ENCODE measurements at regions not wholly inside any gene's neighbourhood (a gene's known extent, or its start where the extent isn't known, plus 50 kb on each side); places are given as distances from the start of the nearest gene placed in this dataset.

DNA sequence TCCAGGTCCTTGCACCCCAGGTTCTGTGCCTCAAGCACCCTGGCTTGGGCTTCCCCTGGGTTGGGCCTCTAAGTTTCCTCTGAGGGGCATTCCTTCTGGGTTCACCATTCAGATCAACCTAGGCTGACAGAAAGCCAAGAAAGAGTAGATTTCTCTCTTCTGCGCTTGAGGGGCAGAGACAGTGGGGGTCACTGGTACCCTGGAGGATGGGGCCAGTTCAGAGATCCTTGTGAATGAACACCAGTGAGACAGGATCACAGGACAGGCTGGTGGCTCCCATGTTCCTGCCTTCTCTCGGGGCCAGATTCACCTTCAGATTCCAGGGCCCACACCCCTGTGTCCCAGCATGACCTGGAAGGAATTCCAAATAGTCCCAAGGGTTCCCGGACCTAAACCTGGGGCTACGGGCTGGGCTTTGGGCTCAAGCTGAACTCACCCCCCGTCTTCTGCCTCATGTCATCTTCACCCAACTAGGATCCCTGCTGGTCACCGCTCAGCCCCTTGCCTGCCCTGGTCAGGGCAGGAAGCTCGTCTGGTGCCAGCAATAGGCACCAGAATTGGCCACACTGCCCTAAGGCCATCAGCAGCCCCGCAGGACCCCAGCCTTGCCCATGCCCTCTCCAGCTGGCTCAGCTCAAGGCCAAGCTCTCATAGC, 91.8 kb upstream of the MVB12B start:
- Mint-ChIP-seq H3K27me3 (ENCODE audit: low read depth, poor library complexity) (peaks cover 19% of the 10 kb centered on the region), H3K4me1 (peaks cover 13% of the 10 kb centered on the region), H3K27ac (no peak overlapping the region), H3K36me3 (ENCODE audit: low read depth) (no peaks in the 10 kb centered on the region), H3K4me3 (no peak overlapping the region), H3K9me3 (no peaks in the 10 kb centered on the region)
- DNase-seq: no peak
- TF ChIP-seq, protein P1, sequence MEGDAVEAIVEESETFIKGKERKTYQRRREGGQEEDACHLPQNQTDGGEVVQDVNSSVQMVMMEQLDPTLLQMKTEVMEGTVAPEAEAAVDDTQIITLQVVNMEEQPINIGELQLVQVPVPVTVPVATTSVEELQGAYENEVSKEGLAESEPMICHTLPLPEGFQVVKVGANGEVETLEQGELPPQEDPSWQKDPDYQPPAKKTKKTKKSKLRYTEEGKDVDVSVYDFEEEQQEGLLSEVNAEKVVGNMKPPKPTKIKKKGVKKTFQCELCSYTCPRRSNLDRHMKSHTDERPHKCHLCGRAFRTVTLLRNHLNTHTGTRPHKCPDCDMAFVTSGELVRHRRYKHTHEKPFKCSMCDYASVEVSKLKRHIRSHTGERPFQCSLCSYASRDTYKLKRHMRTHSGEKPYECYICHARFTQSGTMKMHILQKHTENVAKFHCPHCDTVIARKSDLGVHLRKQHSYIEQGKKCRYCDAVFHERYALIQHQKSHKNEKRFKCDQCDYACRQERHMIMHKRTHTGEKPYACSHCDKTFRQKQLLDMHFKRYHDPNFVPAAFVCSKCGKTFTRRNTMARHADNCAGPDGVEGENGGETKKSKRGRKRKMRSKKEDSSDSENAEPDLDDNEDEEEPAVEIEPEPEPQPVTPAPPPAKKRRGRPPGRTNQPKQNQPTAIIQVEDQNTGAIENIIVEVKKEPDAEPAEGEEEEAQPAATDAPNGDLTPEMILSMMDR (IDR thresholded peaks at IDR 0.05): no peak

- peak; percentile 36 for DNase-seq
- no peaks in the 10 kb centered on the region for H3K9me3 Mint-ChIP-seq
- TF ChIP-seq, protein P1 (IDR thresholded peaks at IDR 0.05): no peak
- peaks cover 21% of the 10 kb centered on the region for H3K27me3 Mint-ChIP-seq (ENCODE audit: low read depth, poor library complexity)
- H3K36me3 Mint-ChIP-seq (ENCODE audit: low read depth): no peaks in the 10 kb centered on the region
- peaks cover 13% of the 10 kb centered on the region for H3K4me1 Mint-ChIP-seq
- H3K27ac Mint-ChIP-seq: no peak overlapping the region
- no peak overlapping the region for H3K4me3 Mint-ChIP-seq
Measured at GRCh38 chr9:126235336-126236243, 91.0 kb upstream of the MVB12B start.

- H3K27ac Mint-ChIP-seq: no peak overlapping the region
- TF ChIP-seq, protein P1 (IDR thresholded peaks at IDR 0.05): no peak
- H3K36me3 Mint-ChIP-seq (ENCODE audit: low read depth): no peaks in the 10 kb centered on the region
- no peak for DNase-seq
- peaks cover 15% of the 10 kb centered on the region for H3K27me3 Mint-ChIP-seq (ENCODE audit: low read depth, poor library complexity)
- no peaks in the 10 kb centered on the region for H3K9me3 Mint-ChIP-seq
- no peak overlapping the region for H3K4me3 Mint-ChIP-seq
- H3K4me1 Mint-ChIP-seq: peaks cover 13% of the 10 kb centered on the region
Measured at GRCh38 chr9:126236273-126236672, 90.4 kb upstream of the MVB12B start.

- Mint-ChIP-seq H3K9me3 (peaks cover 3% of the 10 kb centered on the region), H3K4me3 (no peak overlapping the region), H3K27ac (no peak overlapping the region), H3K36me3 (ENCODE audit: low read depth) (no peaks in the 10 kb centered on the region), H3K4me1 (peaks cover 13% of the 10 kb centered on the region), H3K27me3 (ENCODE audit: low read depth, poor library complexity) (peaks cover 11% of the 10 kb centered on the region)
- no peak for DNase-seq
- TF ChIP-seq, protein P1 (IDR thresholded peaks at IDR 0.05): no peak
Measured at GRCh38 chr9:126238415-126238814, 88.2 kb upstream of the MVB12B start.

DNA sequence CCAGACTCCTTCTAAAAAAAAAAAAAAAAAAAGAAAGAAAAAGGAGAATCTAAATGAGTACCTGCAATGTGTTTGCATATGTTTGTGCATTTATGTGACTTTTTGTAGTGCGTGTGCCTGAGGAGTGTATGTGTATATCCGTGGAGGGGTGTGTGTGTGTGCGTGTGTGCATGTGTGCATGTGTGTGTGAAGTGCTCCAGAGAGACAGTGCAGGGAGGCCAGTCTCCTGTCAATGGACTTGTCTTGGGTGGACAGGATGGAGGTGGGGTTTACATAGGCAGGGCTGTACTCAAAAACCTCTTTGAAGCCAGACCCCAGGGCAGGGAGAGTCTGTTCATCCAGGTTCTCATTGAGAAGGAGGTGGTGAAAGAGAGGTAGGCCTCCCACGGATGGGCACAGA, 87.1 kb upstream of the MVB12B start:
- Mint-ChIP-seq H3K4me1 (peaks cover 13% of the 10 kb centered on the region), H3K27me3 (ENCODE audit: low read depth, poor library complexity) (peaks cover 11% of the 10 kb centered on the region), H3K36me3 (ENCODE audit: low read depth) (no peaks in the 10 kb centered on the region), H3K27ac (no peak overlapping the region), H3K4me3 (no peak overlapping the region), H3K9me3 (peaks cover 14% of the 10 kb centered on the region)
- TF ChIP-seq, protein P1 (IDR thresholded peaks at IDR 0.05): no peak
- no peak for DNase-seq

Measured in nephron progenitor cell (in vitro differentiated cells).